SK-N-SH treated with all-trans-retinoic acid at 6 μM for 48 hours (cell line): ENCODE measurements at regions not wholly inside any gene's neighbourhood (a gene's known extent, or its start where the extent isn't known, plus 50 kb on each side); places are given as distances from the start of the nearest gene placed in this dataset.

ENCODE experiments used
- ISL1 ChIP-seq: fragments of 250-450 bp; sonication (Bioruptor Pico); IDR thresholded peaks from 2 replicates; pipeline ENCODE4 v2.1.2; 2022; ENCODE audit warnings: mild to moderate bottlenecking, moderate library complexity
- PATZ1 ChIP-seq: fragments of 250-450 bp; sonication (Bioruptor Pico); IDR thresholded peaks from 2 replicates; pipeline ENCODE4 v1.8.0; 2020; ENCODE audit warnings: mild to moderate bottlenecking, moderate library complexity, borderline replicate concordance
- RARB ChIP-seq: fragments of 250-450 bp; sonication (Bioruptor Pico); IDR thresholded peaks from 2 replicates; pipeline ENCODE4 v1.8.0; 2021; ENCODE audit warnings: mild to moderate bottlenecking, moderate library complexity
- TCF4 ChIP-seq: fragments of 250-450 bp; sonication (Bioruptor Pico); IDR thresholded peaks from 2 replicates; pipeline ENCODE4 v1.8.0; 2021; ENCODE audit warnings: mild to moderate bottlenecking, moderate library complexity, borderline replicate concordance
- ZNF70 ChIP-seq: fragments of 450-650 bp; formaldehyde crosslinking; IDR thresholded peaks from 2 replicates; pipeline ENCODE4 v1.5.0; 2020; ENCODE audit warnings: mild to moderate bottlenecking, moderate library complexity
- ZNF8 ChIP-seq: fragments of 450-650 bp; formaldehyde crosslinking; IDR thresholded peaks from 2 replicates; pipeline ENCODE4 v1.5.0; 2020; ENCODE audit warnings: mild to moderate bottlenecking, moderate library complexity
- TF ChIP-seq, protein P1 (sequence below): fragments of 250-450 bp; sonication (Bioruptor Pico); IDR thresholded peaks from 2 replicates; pipeline ENCODE4 v1.8.0; 2021; ENCODE audit warnings: low read depth, mild to moderate bottlenecking, moderate library complexity, borderline replicate concordance

- TF ChIP-seq, protein P1, sequence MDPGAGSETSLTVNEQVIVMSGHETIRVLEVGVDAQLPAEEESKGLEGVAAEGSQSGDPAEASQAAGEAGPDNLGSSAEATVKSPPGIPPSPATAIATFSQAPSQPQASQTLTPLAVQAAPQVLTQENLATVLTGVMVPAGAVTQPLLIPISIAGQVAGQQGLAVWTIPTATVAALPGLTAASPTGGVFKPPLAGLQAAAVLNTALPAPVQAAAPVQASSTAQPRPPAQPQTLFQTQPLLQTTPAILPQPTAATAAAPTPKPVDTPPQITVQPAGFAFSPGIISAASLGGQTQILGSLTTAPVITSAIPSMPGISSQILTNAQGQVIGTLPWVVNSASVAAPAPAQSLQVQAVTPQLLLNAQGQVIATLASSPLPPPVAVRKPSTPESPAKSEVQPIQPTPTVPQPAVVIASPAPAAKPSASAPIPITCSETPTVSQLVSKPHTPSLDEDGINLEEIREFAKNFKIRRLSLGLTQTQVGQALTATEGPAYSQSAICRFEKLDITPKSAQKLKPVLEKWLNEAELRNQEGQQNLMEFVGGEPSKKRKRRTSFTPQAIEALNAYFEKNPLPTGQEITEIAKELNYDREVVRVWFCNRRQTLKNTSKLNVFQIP (CRISPR knock-in tag), result no peak
- TF ChIP-seq ZNF8 (CRISPR knock-in tag), result no peak
- no peak for TF ChIP-seq ISL1
- TF ChIP-seq TCF4 (CRISPR knock-in tag), result no peak
- TF ChIP-seq PATZ1, result no peak
- TF ChIP-seq RARB, result no peak
- no peak for TF ChIP-seq ZNF70 (CRISPR knock-in tag)
Observed at GRCh38 chr2:33671198-33671597, 72.1 kb upstream of the FAM98A start.
